ENCODE measurements at regions not wholly inside any gene's neighbourhood (a gene's known extent, or its start where the extent isn't known, plus 50 kb on each side); places are given as distances from the start of the nearest gene placed in this dataset.

GRCh38 chr4:176968094-176968493 lies 175.4 kb upstream of the VEGFC start:
- no peaks in the 10 kb centered on the region for H3K27me3 ChIP-seq (replicated peaks; ENCODE audit: control insufficient read depth, insufficient read depth, low read length)
- ChIA-PET POLR2A (no interaction called here), CTCF (no interaction called here)
- no peak overlapping the region for H3K27ac Mint-ChIP-seq (ENCODE audit: unreplicated experiment)
- H3K9me3 Mint-ChIP-seq (ENCODE audit: unreplicated experiment) = no peaks in the 10 kb centered on the region
- H3K4me1 ChIP-seq = no peaks in the 10 kb centered on the region
- intact Hi-C loops (cut with micrococcal nuclease; ENCODE audit: unreplicated experiment) = no loop called here
- H3K4me1 Mint-ChIP-seq (ENCODE audit: low read depth, unreplicated experiment) = no peaks in the 10 kb centered on the region
- no peak for DNase-seq
- no peaks in the 10 kb centered on the region for H3K9me3 ChIP-seq
- no peak overlapping the region for H3K4me3 ChIP-seq (ENCODE audit: low read depth, low read length)
- no peaks in the 10 kb centered on the region for H3K36me3 Mint-ChIP-seq (ENCODE audit: insufficient read depth, unreplicated experiment)
- TF ChIP-seq, protein P1, sequence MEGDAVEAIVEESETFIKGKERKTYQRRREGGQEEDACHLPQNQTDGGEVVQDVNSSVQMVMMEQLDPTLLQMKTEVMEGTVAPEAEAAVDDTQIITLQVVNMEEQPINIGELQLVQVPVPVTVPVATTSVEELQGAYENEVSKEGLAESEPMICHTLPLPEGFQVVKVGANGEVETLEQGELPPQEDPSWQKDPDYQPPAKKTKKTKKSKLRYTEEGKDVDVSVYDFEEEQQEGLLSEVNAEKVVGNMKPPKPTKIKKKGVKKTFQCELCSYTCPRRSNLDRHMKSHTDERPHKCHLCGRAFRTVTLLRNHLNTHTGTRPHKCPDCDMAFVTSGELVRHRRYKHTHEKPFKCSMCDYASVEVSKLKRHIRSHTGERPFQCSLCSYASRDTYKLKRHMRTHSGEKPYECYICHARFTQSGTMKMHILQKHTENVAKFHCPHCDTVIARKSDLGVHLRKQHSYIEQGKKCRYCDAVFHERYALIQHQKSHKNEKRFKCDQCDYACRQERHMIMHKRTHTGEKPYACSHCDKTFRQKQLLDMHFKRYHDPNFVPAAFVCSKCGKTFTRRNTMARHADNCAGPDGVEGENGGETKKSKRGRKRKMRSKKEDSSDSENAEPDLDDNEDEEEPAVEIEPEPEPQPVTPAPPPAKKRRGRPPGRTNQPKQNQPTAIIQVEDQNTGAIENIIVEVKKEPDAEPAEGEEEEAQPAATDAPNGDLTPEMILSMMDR (IDR thresholded peaks at IDR 0.05; ENCODE audit: insufficient read depth in 1 of 2, low read depth in 1 of 2, low read length in 1 of 2, severe bottlenecking in 1 of 2, unreplicated experiment in 1 of 2) = no peak
- no peak overlapping the region for H3K4me3 Mint-ChIP-seq (ENCODE audit: unreplicated experiment)
- no TSS peak for BruUV-seq (replicated peaks)
- H3K27me3 Mint-ChIP-seq (ENCODE audit: insufficient read depth, unreplicated experiment) = peaks cover 5% of the 10 kb centered on the region
- H3K36me3 ChIP-seq (ENCODE audit: control insufficient read depth, insufficient read depth, low read length) = no peaks in the 10 kb centered on the region

- CTCF ChIA-PET = no interaction called here
- H3K36me3 Mint-ChIP-seq (ENCODE audit: insufficient read depth, unreplicated experiment) = no peaks in the 10 kb centered on the region
- intact Hi-C loops (cut with micrococcal nuclease; ENCODE audit: unreplicated experiment) = no loop called here
Measured at GRCh38 chr4:176969011-176969410, 176.3 kb upstream of the VEGFC start.

GRCh38 chr4:176970853-176971252 lies 178.1 kb upstream of the VEGFC start:
- Mint-ChIP-seq H3K4me3 (ENCODE audit: unreplicated experiment) (no peak overlapping the region), H3K9me3 (ENCODE audit: unreplicated experiment) (no peaks in the 10 kb centered on the region), H3K27me3 (ENCODE audit: insufficient read depth, unreplicated experiment) (peaks cover 5% of the 10 kb centered on the region), H3K36me3 (ENCODE audit: insufficient read depth, unreplicated experiment) (no peaks in the 10 kb centered on the region), H3K27ac (ENCODE audit: unreplicated experiment) (no peak overlapping the region), H3K4me1 (ENCODE audit: low read depth, unreplicated experiment) (no peaks in the 10 kb centered on the region)
- no peaks in the 10 kb centered on the region for H3K27me3 ChIP-seq (replicated peaks; ENCODE audit: control insufficient read depth, insufficient read depth, low read length)
- TF ChIP-seq, protein P1 (IDR thresholded peaks at IDR 0.05; ENCODE audit: insufficient read depth in 1 of 2, low read depth in 1 of 2, low read length in 1 of 2, severe bottlenecking in 1 of 2, unreplicated experiment in 1 of 2) = no peak
- no TSS peak for BruUV-seq (replicated peaks)
- no peak for DNase-seq
- no peak overlapping the region for H3K4me3 ChIP-seq (ENCODE audit: low read depth, low read length)
- no peaks in the 10 kb centered on the region for H3K9me3 ChIP-seq
- CTCF ChIA-PET = no interaction called here
- H3K4me1 ChIP-seq = no peaks in the 10 kb centered on the region
- no peaks in the 10 kb centered on the region for H3K36me3 ChIP-seq (ENCODE audit: control insufficient read depth, insufficient read depth, low read length)
- intact Hi-C loops (cut with micrococcal nuclease; ENCODE audit: unreplicated experiment) = no loop called here
- POLR2A ChIA-PET = no interaction called here

More at GRCh38 chr4:176969011-176969410, 176.3 kb upstream of the VEGFC start:
- H3K9me3 Mint-ChIP-seq (ENCODE audit: unreplicated experiment) = no peaks in the 10 kb centered on the region
- H3K9me3 ChIP-seq = no peaks in the 10 kb centered on the region
- no peak for DNase-seq
- H3K4me1 ChIP-seq = no peaks in the 10 kb centered on the region
- POLR2A ChIA-PET = no interaction called here
- no peaks in the 10 kb centered on the region for H3K4me1 Mint-ChIP-seq (ENCODE audit: low read depth, unreplicated experiment)
- TF ChIP-seq, protein P1 (IDR thresholded peaks at IDR 0.05; ENCODE audit: insufficient read depth in 1 of 2, low read depth in 1 of 2, low read length in 1 of 2, severe bottlenecking in 1 of 2, unreplicated experiment in 1 of 2) = no peak
- no peak overlapping the region for H3K4me3 ChIP-seq (ENCODE audit: low read depth, low read length)
- H3K27ac Mint-ChIP-seq (ENCODE audit: unreplicated experiment) = no peak overlapping the region
- no peaks in the 10 kb centered on the region for H3K36me3 ChIP-seq (ENCODE audit: control insufficient read depth, insufficient read depth, low read length)
- no TSS peak for BruUV-seq (replicated peaks)
- H3K27me3 Mint-ChIP-seq (ENCODE audit: insufficient read depth, unreplicated experiment) = peaks cover 5% of the 10 kb centered on the region
- H3K27me3 ChIP-seq (replicated peaks; ENCODE audit: control insufficient read depth, insufficient read depth, low read length) = no peaks in the 10 kb centered on the region
- no peak overlapping the region for H3K4me3 Mint-ChIP-seq (ENCODE audit: unreplicated experiment)
